ENCODE measurements at regions not wholly inside any gene's neighbourhood (a gene's known extent, or its start where the extent isn't known, plus 50 kb on each side); places are given as distances from the start of the nearest gene placed in this dataset.

- TF ChIP-seq CTCF (IDR thresholded peaks at IDR 0.05), result no peak
- TF ChIP-seq EZH2 (IDR thresholded peaks at IDR 0.05; ENCODE audit: borderline replicate concordance, insufficient read depth, low read depth, low read length, poor library complexity, severe bottlenecking), result no peak
Observed at GRCh38 chr5:167284222-167284890, 1007.1 kb upstream of the WWC1 start.
